ENCODE measurements at regions not wholly inside any gene's neighbourhood (a gene's known extent, or its start where the extent isn't known, plus 50 kb on each side); places are given as distances from the start of the nearest gene placed in this dataset.
"Not testable (repeated sequence)": the region's sequence is repeated elsewhere in the genome, so short reads cannot be mapped to it uniquely, and the experiment has no call there.

GRCh38 chr9:2243666-2244555 lies 228.8 kb downstream of the SMARCA2 start:
- DNase-seq: no peak

GRCh38 chr9:2247340-2247739 lies 232.2 kb downstream of the SMARCA2 start:
- no peak for DNase-seq

GRCh38 chr9:2248768-2249265 lies 233.7 kb downstream of the SMARCA2 start:
- DNase-seq: no peak

GRCh38 chr9:2253636-2254580 lies 238.8 kb downstream of the SMARCA2 start:
- no peak for DNase-seq

GRCh38 chr9:2255128-2255527 lies 240.0 kb downstream of the SMARCA2 start:
- DNase-seq: no peak

- peak; percentile 66 for DNase-seq
Observed at GRCh38 chr9:2257248-2257929, 242.2 kb downstream of the SMARCA2 start.

- DNase-seq: no peak
Observed at GRCh38 chr9:2260417-2261306, 245.5 kb downstream of the SMARCA2 start.

- DNase-seq: no peak
Observed at GRCh38 chr9:2261421-2262103, 246.4 kb downstream of the SMARCA2 start.

GRCh38 chr9:2262386-2263071 lies 247.4 kb downstream of the SMARCA2 start:
- no peak for DNase-seq

- DNase-seq: no peak
Observed at GRCh38 chr9:2263111-2263510, 248.0 kb downstream of the SMARCA2 start.

- no peak for DNase-seq
Observed at GRCh38 chr9:2263665-2264064, 248.5 kb downstream of the SMARCA2 start.

GRCh38 chr9:2264081-2264480 lies 248.9 kb downstream of the SMARCA2 start:
- no peak for DNase-seq

- DNase-seq: no peak
Observed at GRCh38 chr9:2267181-2267745, 252.1 kb downstream of the SMARCA2 start.

GRCh38 chr9:2269778-2270177 lies 254.6 kb downstream of the SMARCA2 start:
- no peak for DNase-seq

GRCh38 chr9:2270565-2270964 lies 255.4 kb downstream of the SMARCA2 start:
- no peak for DNase-seq

- DNase-seq: no peak
Observed at GRCh38 chr9:2271426-2271825, 256.3 kb downstream of the SMARCA2 start.

GRCh38 chr9:2274762-2275161 lies 259.6 kb downstream of the SMARCA2 start:
- DNase-seq: no peak

- no peak for DNase-seq
Observed at GRCh38 chr9:2276296-2276695, 261.1 kb downstream of the SMARCA2 start.

GRCh38 chr9:2277133-2277532 lies 262.0 kb downstream of the SMARCA2 start:
- not testable (repeated sequence) for DNase-seq

- not testable (repeated sequence) for DNase-seq
Observed at GRCh38 chr9:2277644-2278043, 262.5 kb downstream of the SMARCA2 start.

Data from NCI-H2081 treated with DMSO at 0.1 percent for 48 hours (cell line).